SK-N-SH treated with all-trans-retinoic acid at 6 μM for 48 hours (cell line): ENCODE measurements at regions not wholly inside any gene's neighbourhood (a gene's known extent, or its start where the extent isn't known, plus 50 kb on each side); places are given as distances from the start of the nearest gene placed in this dataset.

Source experiments
- ARNTL ChIP-seq: fragments of 450-650 bp; formaldehyde crosslinking; IDR thresholded peaks from 2 replicates; pipeline ENCODE4 v1.5.0; 2020; ENCODE audit warnings: low read depth, mild to moderate bottlenecking, moderate library complexity, borderline replicate concordance
- ESRRG ChIP-seq: fragments of 250-450 bp; sonication (Bioruptor Pico); IDR thresholded peaks from 2 replicates; pipeline ENCODE4 v1.6.1; 2021; ENCODE audit warnings: mild to moderate bottlenecking
- GLIS3 ChIP-seq: fragments of 250-450 bp; sonication (Bioruptor Pico); IDR thresholded peaks from 2 replicates; pipeline ENCODE4 v1.5.0; 2020; ENCODE audit warnings: mild to moderate bottlenecking, moderate library complexity
- OSR1 ChIP-seq: fragments of 250-450 bp; sonication (Bioruptor Pico); IDR thresholded peaks from 2 replicates; pipeline ENCODE4 v1.8.0; 2022; ENCODE audit warnings: moderate library complexity, mild to moderate bottlenecking, inconsistent platforms
- TCF4 ChIP-seq: fragments of 250-450 bp; sonication (Bioruptor Pico); IDR thresholded peaks from 2 replicates; pipeline ENCODE4 v1.8.0; 2021; ENCODE audit warnings: mild to moderate bottlenecking, moderate library complexity, borderline replicate concordance
- ZC3H10 ChIP-seq: fragments of 250-450 bp; sonication (Bioruptor Pico); IDR thresholded peaks from 2 replicates; pipeline ENCODE4 v1.5.1; 2021; ENCODE audit warnings: mild to moderate bottlenecking, moderate library complexity
- ZFP3 ChIP-seq: fragments of 250-450 bp; sonication (Bioruptor Pico); IDR thresholded peaks from 2 replicates; pipeline ENCODE4 v1.5.0; 2020; ENCODE audit warnings: mild to moderate bottlenecking, moderate library complexity
- ZNF70 ChIP-seq: fragments of 450-650 bp; formaldehyde crosslinking; IDR thresholded peaks from 2 replicates; pipeline ENCODE4 v1.5.0; 2020; ENCODE audit warnings: mild to moderate bottlenecking, moderate library complexity
- ZNF8 ChIP-seq: fragments of 450-650 bp; formaldehyde crosslinking; IDR thresholded peaks from 2 replicates; pipeline ENCODE4 v1.5.0; 2020; ENCODE audit warnings: mild to moderate bottlenecking, moderate library complexity
- TF ChIP-seq, protein P1 (sequence below): fragments of 250-450 bp; sonication (Bioruptor Pico); IDR thresholded peaks from 2 replicates; pipeline ENCODE4 v1.8.0; 2020; ENCODE audit warnings: mild to moderate bottlenecking, moderate library complexity, borderline replicate concordance
- TF ChIP-seq, protein P2 (sequence below): fragments of 250-450 bp; sonication (Bioruptor Pico); IDR thresholded peaks from 2 replicates; pipeline ENCODE4 v1.8.0; 2021; ENCODE audit warnings: low read depth, mild to moderate bottlenecking, moderate library complexity, borderline replicate concordance

DNA sequence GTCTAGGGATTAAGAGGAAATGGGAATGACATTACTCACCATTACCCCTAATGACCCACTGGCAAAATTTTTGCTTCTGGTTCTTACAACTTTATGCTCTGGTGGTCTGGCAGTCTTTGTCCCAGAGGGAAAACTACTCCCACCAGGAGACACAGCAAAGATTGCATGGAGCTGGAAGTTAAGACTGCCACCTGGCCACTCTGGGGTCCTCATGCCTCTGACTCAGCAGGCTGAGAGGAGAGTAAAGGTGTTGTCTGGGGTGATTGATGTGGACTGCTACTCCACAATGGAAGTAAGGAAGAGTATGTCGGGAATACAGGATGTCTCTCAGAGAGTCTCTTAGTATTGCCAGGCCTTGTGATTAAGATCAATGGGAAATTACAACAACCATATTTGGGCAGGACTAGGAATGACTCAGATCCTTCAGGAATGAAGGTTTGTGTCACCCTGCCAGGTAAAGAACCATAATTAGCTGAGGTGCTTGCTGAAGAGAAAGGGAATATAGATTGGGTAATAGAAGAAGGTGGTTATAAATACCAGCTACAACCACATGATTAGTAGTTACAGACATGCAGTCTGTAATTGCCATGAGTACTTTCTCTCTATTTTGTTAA lies 215.5 kb downstream of the GPAT3 start:
- TF ChIP-seq OSR1 (CRISPR knock-in tag): no peak
- TF ChIP-seq ESRRG (CRISPR knock-in tag): no peak
- TF ChIP-seq TCF4 (CRISPR knock-in tag): no peak
- TF ChIP-seq, protein P1, sequence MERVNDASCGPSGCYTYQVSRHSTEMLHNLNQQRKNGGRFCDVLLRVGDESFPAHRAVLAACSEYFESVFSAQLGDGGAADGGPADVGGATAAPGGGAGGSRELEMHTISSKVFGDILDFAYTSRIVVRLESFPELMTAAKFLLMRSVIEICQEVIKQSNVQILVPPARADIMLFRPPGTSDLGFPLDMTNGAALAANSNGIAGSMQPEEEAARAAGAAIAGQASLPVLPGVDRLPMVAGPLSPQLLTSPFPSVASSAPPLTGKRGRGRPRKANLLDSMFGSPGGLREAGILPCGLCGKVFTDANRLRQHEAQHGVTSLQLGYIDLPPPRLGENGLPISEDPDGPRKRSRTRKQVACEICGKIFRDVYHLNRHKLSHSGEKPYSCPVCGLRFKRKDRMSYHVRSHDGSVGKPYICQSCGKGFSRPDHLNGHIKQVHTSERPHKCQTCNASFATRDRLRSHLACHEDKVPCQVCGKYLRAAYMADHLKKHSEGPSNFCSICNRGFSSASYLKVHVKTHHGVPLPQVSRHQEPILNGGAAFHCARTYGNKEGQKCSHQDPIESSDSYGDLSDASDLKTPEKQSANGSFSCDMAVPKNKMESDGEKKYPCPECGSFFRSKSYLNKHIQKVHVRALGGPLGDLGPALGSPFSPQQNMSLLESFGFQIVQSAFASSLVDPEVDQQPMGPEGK (CRISPR knock-in tag): no peak
- no peak for TF ChIP-seq ZFP3 (CRISPR knock-in tag)
- no peak for TF ChIP-seq ARNTL (CRISPR knock-in tag)
- TF ChIP-seq, protein P2, sequence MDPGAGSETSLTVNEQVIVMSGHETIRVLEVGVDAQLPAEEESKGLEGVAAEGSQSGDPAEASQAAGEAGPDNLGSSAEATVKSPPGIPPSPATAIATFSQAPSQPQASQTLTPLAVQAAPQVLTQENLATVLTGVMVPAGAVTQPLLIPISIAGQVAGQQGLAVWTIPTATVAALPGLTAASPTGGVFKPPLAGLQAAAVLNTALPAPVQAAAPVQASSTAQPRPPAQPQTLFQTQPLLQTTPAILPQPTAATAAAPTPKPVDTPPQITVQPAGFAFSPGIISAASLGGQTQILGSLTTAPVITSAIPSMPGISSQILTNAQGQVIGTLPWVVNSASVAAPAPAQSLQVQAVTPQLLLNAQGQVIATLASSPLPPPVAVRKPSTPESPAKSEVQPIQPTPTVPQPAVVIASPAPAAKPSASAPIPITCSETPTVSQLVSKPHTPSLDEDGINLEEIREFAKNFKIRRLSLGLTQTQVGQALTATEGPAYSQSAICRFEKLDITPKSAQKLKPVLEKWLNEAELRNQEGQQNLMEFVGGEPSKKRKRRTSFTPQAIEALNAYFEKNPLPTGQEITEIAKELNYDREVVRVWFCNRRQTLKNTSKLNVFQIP (CRISPR knock-in tag): no peak
- TF ChIP-seq ZNF70 (CRISPR knock-in tag): no peak
- TF ChIP-seq ZNF8 (CRISPR knock-in tag): no peak
- no peak for TF ChIP-seq GLIS3
- TF ChIP-seq ZC3H10 (CRISPR knock-in tag): no peak
